CD4-positive, CD25-positive, alpha-beta regulatory T cell (primary cell): ENCODE measurements at regions not wholly inside any gene's neighbourhood (a gene's known extent, or its start where the extent isn't known, plus 50 kb on each side); places are given as distances from the start of the nearest gene placed in this dataset.

ENCODE experiments used
- ATAC-seq, 2 donors: fragments of 150-1000 bp; cut with Tn5 transposase; one replicate each; pipeline ENCODE4 v1.10.0; 2021; ENCODE audit warnings: low read depth in 2 of 2, moderate number of reproducible peaks in 2 of 2, moderate library complexity in 1 of 2
- DNase-seq, 3 donors: peaks; one replicate each; pipeline versions ENCODE4 v3.0.0 to v3.0.0-alpha.2; 2012 to 2022; ENCODE audit warnings: mixed read lengths in 1 of 3
- H3K27ac ChIP-seq: one replicate; pipeline ENCODE4 v1.7.0; 2013; ENCODE audit warnings: mild to moderate bottlenecking, low read length; ENCODE audit not compliant: insufficient read depth, poor library complexity, severe bottlenecking
- H3K27me3 ChIP-seq: one replicate; pipeline ENCODE4 v1.7.0; 2013; ENCODE audit warnings: low read length; ENCODE audit not compliant: control insufficient read depth, insufficient read depth
- H3K36me3 ChIP-seq: one replicate; pipeline ENCODE4 v1.7.0; 2013; ENCODE audit warnings: mild to moderate bottlenecking, low read length, moderate library complexity; ENCODE audit not compliant: control insufficient read depth, insufficient read depth
- H3K4me1 ChIP-seq: 2 replicates; pipeline ENCODE4 v1.7.0; 2013; ENCODE audit warnings: mild to moderate bottlenecking, low read length; ENCODE audit not compliant: insufficient read depth, control insufficient read depth, poor library complexity, severe bottlenecking
- H3K4me3 ChIP-seq: one replicate; pipeline ENCODE4 v1.7.0; 2013; ENCODE audit warnings: low read depth, mild to moderate bottlenecking, low read length, moderate library complexity
- H3K9me3 ChIP-seq, 2 experiments: 1 replicate in 1 of 2; 2 replicates in 1 of 2; pipeline ENCODE4 v1.7.0; 2013; ENCODE audit warnings: low read length in 2 of 2, mild to moderate bottlenecking in 1 of 2, moderate library complexity in 1 of 2; ENCODE audit not compliant: control insufficient read depth in 2 of 2
- H3K27ac Mint-ChIP-seq, 3 donors: one replicate each; pipeline ENCODE4 v1.8.0; 2020 to 2022; ENCODE audit warnings: mild to moderate bottlenecking in 3 of 3, mixed read lengths in 3 of 3, moderate library complexity in 2 of 3
- H3K27me3 Mint-ChIP-seq: one replicate; pipeline ENCODE4 v1.8.0; 2022; ENCODE audit warnings: mild to moderate bottlenecking, mixed read lengths
- H3K36me3 Mint-ChIP-seq: one replicate; pipeline ENCODE4 v1.8.0; 2020; ENCODE audit warnings: mixed read lengths
- H3K4me1 Mint-ChIP-seq, 4 donors: one replicate each; pipeline ENCODE4 v1.8.0; 2020 to 2022; ENCODE audit warnings: mixed read lengths in 4 of 4, mild to moderate bottlenecking in 1 of 4
- H3K4me3 Mint-ChIP-seq, 4 donors: one replicate each; pipeline ENCODE4 v1.8.0; 2020 to 2022; ENCODE audit warnings: mild to moderate bottlenecking in 4 of 4, mixed read lengths in 4 of 4, moderate library complexity in 3 of 4
- H3K9me3 Mint-ChIP-seq, 7 donors: one replicate each; pipeline ENCODE4 v1.8.0; 2020 to 2022; ENCODE audit warnings: mixed read lengths in 7 of 7, mild to moderate bottlenecking in 3 of 7, moderate library complexity in 2 of 7

- Mint-ChIP-seq H3K4me1 (no peaks in the 10 kb centered on the region), H3K9me3 (no peaks in the 10 kb centered on the region), H3K27me3 (no peaks in the 10 kb centered on the region), H3K4me3 (no peak overlapping the region), H3K27ac (no peak overlapping the region), H3K36me3 (no peaks in the 10 kb centered on the region)
- ATAC-seq = no peak
- Histone ChIP-seq H3K27me3 (no peaks in the 10 kb centered on the region), H3K9me3 (no peaks in the 10 kb centered on the region), H3K4me1 (no peaks in the 10 kb centered on the region), H3K36me3 (no peaks in the 10 kb centered on the region), H3K27ac (no peak overlapping the region), H3K4me3 (no peak overlapping the region)
- DNase-seq = no peak
Observed at GRCh38 chr3:102529452-102529851, 94.6 kb downstream of the ZPLD1 start.

GRCh38 chr3:102530415-102531181 lies 95.8 kb downstream of the ZPLD1 start:
- Mint-ChIP-seq H3K27ac (no peak overlapping the region), H3K4me1 (no peaks in the 10 kb centered on the region), H3K4me3 (no peak overlapping the region), H3K36me3 (no peaks in the 10 kb centered on the region), H3K9me3 (no peaks in the 10 kb centered on the region), H3K27me3 (no peaks in the 10 kb centered on the region)
- ATAC-seq (no peak), DNase-seq (no peak)
- no peaks in the 10 kb centered on the region for H3K4me1 ChIP-seq
- H3K9me3 ChIP-seq = no peaks in the 10 kb centered on the region
- H3K36me3 ChIP-seq = no peaks in the 10 kb centered on the region
- H3K4me3 ChIP-seq = no peak overlapping the region
- H3K27me3 ChIP-seq = no peaks in the 10 kb centered on the region
- H3K27ac ChIP-seq = no peak overlapping the region

- H3K9me3 ChIP-seq = no peaks in the 10 kb centered on the region
- no peak overlapping the region for H3K4me3 ChIP-seq
- no peaks in the 10 kb centered on the region for H3K9me3 Mint-ChIP-seq
- no peaks in the 10 kb centered on the region for H3K27me3 Mint-ChIP-seq
- H3K27ac ChIP-seq = no peak overlapping the region
- no peak for DNase-seq
- ATAC-seq = no peak
- H3K27me3 ChIP-seq = no peaks in the 10 kb centered on the region
- no peak overlapping the region for H3K27ac Mint-ChIP-seq
- no peak overlapping the region for H3K4me3 Mint-ChIP-seq
- H3K4me1 ChIP-seq = no peaks in the 10 kb centered on the region
- no peaks in the 10 kb centered on the region for H3K36me3 Mint-ChIP-seq
- H3K36me3 ChIP-seq = no peaks in the 10 kb centered on the region
- no peaks in the 10 kb centered on the region for H3K4me1 Mint-ChIP-seq
Observed at GRCh38 chr3:102531686-102532085, 96.9 kb downstream of the ZPLD1 start.

GRCh38 chr3:102532901-102533300 lies 98.1 kb downstream of the ZPLD1 start:
- Histone ChIP-seq H3K4me1 (no peaks in the 10 kb centered on the region), H3K9me3 (no peaks in the 10 kb centered on the region), H3K36me3 (no peaks in the 10 kb centered on the region), H3K4me3 (no peak overlapping the region), H3K27me3 (no peaks in the 10 kb centered on the region), H3K27ac (no peak overlapping the region)
- H3K27me3 Mint-ChIP-seq = no peaks in the 10 kb centered on the region
- H3K9me3 Mint-ChIP-seq = no peaks in the 10 kb centered on the region
- H3K4me1 Mint-ChIP-seq = no peaks in the 10 kb centered on the region
- H3K36me3 Mint-ChIP-seq = no peaks in the 10 kb centered on the region
- no peak overlapping the region for H3K4me3 Mint-ChIP-seq
- H3K27ac Mint-ChIP-seq = no peak overlapping the region
- DNase-seq = peak in 1 of 3 donors; percentile 4
- no peak for ATAC-seq

- Mint-ChIP-seq H3K27ac (no peak overlapping the region), H3K4me3 (no peak overlapping the region), H3K4me1 (no peaks in the 10 kb centered on the region), H3K36me3 (no peaks in the 10 kb centered on the region), H3K27me3 (peaks cover 5% of the 10 kb centered on the region), H3K9me3 (no peaks in the 10 kb centered on the region)
- Histone ChIP-seq H3K9me3 (no peaks in the 10 kb centered on the region), H3K27ac (no peak overlapping the region), H3K4me3 (no peak overlapping the region), H3K4me1 (no peaks in the 10 kb centered on the region), H3K36me3 (no peaks in the 10 kb centered on the region), H3K27me3 (no peaks in the 10 kb centered on the region)
- ATAC-seq (no peak), DNase-seq (no peak)
Observed at GRCh38 chr3:102533784-102534183, 99.0 kb downstream of the ZPLD1 start.

- Histone ChIP-seq H3K4me3 (no peak overlapping the region), H3K4me1 (no peaks in the 10 kb centered on the region), H3K9me3 (no peaks in the 10 kb centered on the region), H3K27ac (no peak overlapping the region), H3K36me3 (no peaks in the 10 kb centered on the region), H3K27me3 (no peaks in the 10 kb centered on the region)
- no peak for ATAC-seq
- H3K27ac Mint-ChIP-seq = no peak overlapping the region
- H3K9me3 Mint-ChIP-seq = no peaks in the 10 kb centered on the region
- no peaks in the 10 kb centered on the region for H3K36me3 Mint-ChIP-seq
- H3K4me1 Mint-ChIP-seq = no peaks in the 10 kb centered on the region
- peak in 2 of 3 donors; percentile 18 to 30 for DNase-seq
- no peak overlapping the region for H3K4me3 Mint-ChIP-seq
- H3K27me3 Mint-ChIP-seq = peaks cover 5% of the 10 kb centered on the region
Observed at GRCh38 chr3:102536456-102536855, 101.6 kb downstream of the ZPLD1 start.

- H3K36me3 Mint-ChIP-seq = no peaks in the 10 kb centered on the region
- H3K9me3 ChIP-seq = no peaks in the 10 kb centered on the region
- H3K36me3 ChIP-seq = no peaks in the 10 kb centered on the region
- ATAC-seq = no peak
- no peaks in the 10 kb centered on the region for H3K4me1 Mint-ChIP-seq
- H3K4me3 ChIP-seq = no peak overlapping the region
- no peaks in the 10 kb centered on the region for H3K4me1 ChIP-seq
- H3K4me3 Mint-ChIP-seq = no peak overlapping the region
- no peak for DNase-seq
- no peaks in the 10 kb centered on the region for H3K27me3 ChIP-seq
- no peaks in the 10 kb centered on the region for H3K9me3 Mint-ChIP-seq
- H3K27ac ChIP-seq = no peak overlapping the region
- H3K27ac Mint-ChIP-seq = no peak overlapping the region
- peaks cover 5% of the 10 kb centered on the region for H3K27me3 Mint-ChIP-seq
Observed at GRCh38 chr3:102537123-102537522, 102.3 kb downstream of the ZPLD1 start.

GRCh38 chr3:102544741-102545140 lies 109.9 kb downstream of the ZPLD1 start:
- H3K36me3 ChIP-seq = no peaks in the 10 kb centered on the region
- no peak for ATAC-seq
- no peaks in the 10 kb centered on the region for H3K36me3 Mint-ChIP-seq
- no peaks in the 10 kb centered on the region for H3K4me1 ChIP-seq
- H3K27me3 Mint-ChIP-seq = no peaks in the 10 kb centered on the region
- H3K4me3 Mint-ChIP-seq = no peak overlapping the region
- H3K9me3 Mint-ChIP-seq = no peaks in the 10 kb centered on the region
- H3K4me3 ChIP-seq = no peak overlapping the region
- H3K27ac ChIP-seq = no peak overlapping the region
- no peaks in the 10 kb centered on the region for H3K27me3 ChIP-seq
- no peaks in the 10 kb centered on the region for H3K4me1 Mint-ChIP-seq
- no peak for DNase-seq
- H3K27ac Mint-ChIP-seq = no peak overlapping the region
- no peaks in the 10 kb centered on the region for H3K9me3 ChIP-seq
